GM23338 (cell line): ENCODE measurements at regions not wholly inside any gene's neighbourhood (a gene's known extent, or its start where the extent isn't known, plus 50 kb on each side); places are given as distances from the start of the nearest gene placed in this dataset.

Experiments
- ATAC-seq: fragments of 200-7000 bp; cut with Tn5 transposase; 3 replicates; pipeline ENCODE4 v1.9.1; 2020
- DNase-seq: peaks from one replicate; pipeline ENCODE4 v3.0.0-alpha.2; 2015; ENCODE audit warnings: low spot score
- H2AFZ ChIP-seq: fragments of 200-600 bp; sonication (generic); 2 replicates; pipeline ENCODE4 v1.8.0; 2016; ENCODE audit warnings: antibody characterized with exemption, mild to moderate bottlenecking, moderate library complexity
- H3F3A ChIP-seq: fragments of 200-600 bp; sonication (generic); replicated peaks from 2 replicates; pipeline ENCODE4 v1.8.0; 2017; ENCODE audit warnings: antibody characterized with exemption, mixed run types, low read depth
- H3K27ac ChIP-seq: fragments of 200-600 bp; sonication (generic); 2 replicates; pipeline ENCODE4 v1.6.1; 2016; ENCODE audit warnings: low read depth
- H3K27me3 ChIP-seq: fragments of 200-600 bp; sonication (generic); 2 replicates; pipeline ENCODE4 v1.8.0; 2016; ENCODE audit warnings: mild to moderate bottlenecking, mixed run types, moderate library complexity; ENCODE audit not compliant: insufficient read depth
- H3K36me3 ChIP-seq: fragments of 200-600 bp; sonication (generic); 2 replicates; pipeline ENCODE4 v1.8.0; 2016; ENCODE audit warnings: mild to moderate bottlenecking; ENCODE audit not compliant: insufficient read depth
- H3K4me1 ChIP-seq: fragments of 200-600 bp; sonication (generic); 2 replicates; pipeline ENCODE4 v1.8.0; 2016; ENCODE audit warnings: mild to moderate bottlenecking, moderate library complexity; ENCODE audit not compliant: insufficient read depth
- H3K4me2 ChIP-seq: fragments of 200-600 bp; sonication (generic); 2 replicates; pipeline ENCODE4 v1.7.1; 2017; ENCODE audit warnings: mixed run types
- H3K4me3 ChIP-seq: fragments of 200-600 bp; sonication (generic); 2 replicates; pipeline ENCODE4 v1.6.1; 2016; ENCODE audit warnings: mixed run types
- H3K79me2 ChIP-seq: fragments of 200-600 bp; sonication (generic); replicated peaks from 2 replicates; pipeline ENCODE4 v1.8.0; 2017; ENCODE audit warnings: mild to moderate bottlenecking; ENCODE audit not compliant: insufficient read depth
- H3K9me2 ChIP-seq: fragments of 200-600 bp; sonication (generic); 2 replicates; pipeline ENCODE4 v1.8.0; 2017; ENCODE audit not compliant: insufficient read depth
- H4K20me1 ChIP-seq: fragments of 200-600 bp; sonication (generic); replicated peaks from 2 replicates; pipeline ENCODE4 v1.8.0; 2017; ENCODE audit warnings: mild to moderate bottlenecking; ENCODE audit not compliant: insufficient read depth
- H3K27ac Mint-ChIP-seq: 2 replicates; pipeline ENCODE4 v1.8.0; 2020; ENCODE audit warnings: inconsistent platforms, mild to moderate bottlenecking, moderate library complexity, mixed read lengths
- H3K27me3 Mint-ChIP-seq: 3 replicates; pipeline ENCODE4 v1.8.0; 2022; ENCODE audit warnings: low read depth, mild to moderate bottlenecking, moderate library complexity, mixed read lengths, inconsistent platforms; ENCODE audit not compliant: insufficient read depth, poor library complexity
- H3K36me3 Mint-ChIP-seq: 3 replicates; pipeline ENCODE4 v1.8.0; 2021; ENCODE audit warnings: low read depth, mild to moderate bottlenecking, inconsistent platforms, moderate library complexity, mixed read lengths
- H3K4me1 Mint-ChIP-seq: 3 replicates; pipeline ENCODE4 v1.8.0; 2020; ENCODE audit warnings: mild to moderate bottlenecking, inconsistent platforms, mixed read lengths
- H3K4me3 Mint-ChIP-seq: 3 replicates; pipeline ENCODE4 v1.8.0; 2021; ENCODE audit warnings: moderate library complexity, mild to moderate bottlenecking, inconsistent platforms, mixed read lengths
- H3K9me3 Mint-ChIP-seq: 3 replicates; pipeline ENCODE4 v1.8.0; 2020; ENCODE audit warnings: moderate library complexity, mild to moderate bottlenecking, inconsistent platforms, mixed read lengths
- CREB1 ChIP-seq: fragments of 250-450 bp; sonication (Bioruptor Pico); IDR thresholded peaks from 2 replicates; pipeline ENCODE4 v1.5.0; 2020; ENCODE audit warnings: low read depth, mild to moderate bottlenecking, moderate library complexity
- EZH2 ChIP-seq: fragments of 200-600 bp; sonication (generic); IDR thresholded peaks from one replicate; pipeline ENCODE4 v1.8.0; 2017; ENCODE audit warnings: antibody characterized with exemption, mild to moderate bottlenecking, low read depth; ENCODE audit not compliant: unreplicated experiment
- EZH2phosphoT487 ChIP-seq: fragments of 200-600 bp; sonication (generic); IDR thresholded peaks from one replicate; pipeline ENCODE4 v1.8.1; 2018; ENCODE audit warnings: antibody characterized with exemption; ENCODE audit not compliant: unreplicated experiment
- JUNB ChIP-seq: IDR thresholded peaks from one replicate; pipeline ENCODE4 v1.6.1; 2016; ENCODE audit warnings: antibody characterized with exemption; ENCODE audit not compliant: unreplicated experiment
- NANOG ChIP-seq: IDR thresholded peaks from 2 replicates; pipeline ENCODE4 v1.6.1; 2016; ENCODE audit warnings: antibody characterized with exemption, borderline replicate concordance
- POLR2AphosphoS5 ChIP-seq: IDR thresholded peaks from 2 replicates; pipeline ENCODE4 v1.6.1; 2016; ENCODE audit warnings: antibody characterized with exemption, low read depth
- ZNF114 ChIP-seq: fragments of 250-450 bp; sonication (Bioruptor Pico); IDR thresholded peaks from 2 replicates; pipeline ENCODE4 v1.5.0; 2020; ENCODE audit warnings: mild to moderate bottlenecking, moderate library complexity
- ZNF331 ChIP-seq: fragments of 250-450 bp; sonication (Bioruptor Pico); IDR thresholded peaks from 2 replicates; pipeline ENCODE4 v1.5.0; 2020; ENCODE audit warnings: low read depth, mild to moderate bottlenecking, moderate library complexity
- TF ChIP-seq, protein P1 (sequence below): fragments of 250-450 bp; sonication (Bioruptor Pico); IDR thresholded peaks from 2 replicates; pipeline ENCODE4 v1.5.0; 2020; ENCODE audit warnings: mild to moderate bottlenecking, moderate library complexity
- TF ChIP-seq, protein P2 (sequence below), 2 experiments: fragments of 200-600 bp in 1 of 2; sonication (generic) in 1 of 2; conservative IDR thresholded peaks; 2 replicates each; pipeline versions ENCODE4 v1.5.1 to v1.6.1; 2016 to 2017; ENCODE audit warnings: antibody characterized with exemption in 2 of 2, low read depth in 2 of 2, mild to moderate bottlenecking in 2 of 2, moderate library complexity in 1 of 2
- TF ChIP-seq, protein P3 (sequence below): IDR thresholded peaks from one replicate; pipeline ENCODE4 v1.6.1; 2018; ENCODE audit warnings: antibody characterized with exemption; ENCODE audit not compliant: unreplicated experiment
- TF ChIP-seq, protein P4 (sequence below): IDR thresholded peaks from 2 replicates; pipeline ENCODE4 v1.6.1; 2016; ENCODE audit warnings: antibody characterized with exemption

DNA sequence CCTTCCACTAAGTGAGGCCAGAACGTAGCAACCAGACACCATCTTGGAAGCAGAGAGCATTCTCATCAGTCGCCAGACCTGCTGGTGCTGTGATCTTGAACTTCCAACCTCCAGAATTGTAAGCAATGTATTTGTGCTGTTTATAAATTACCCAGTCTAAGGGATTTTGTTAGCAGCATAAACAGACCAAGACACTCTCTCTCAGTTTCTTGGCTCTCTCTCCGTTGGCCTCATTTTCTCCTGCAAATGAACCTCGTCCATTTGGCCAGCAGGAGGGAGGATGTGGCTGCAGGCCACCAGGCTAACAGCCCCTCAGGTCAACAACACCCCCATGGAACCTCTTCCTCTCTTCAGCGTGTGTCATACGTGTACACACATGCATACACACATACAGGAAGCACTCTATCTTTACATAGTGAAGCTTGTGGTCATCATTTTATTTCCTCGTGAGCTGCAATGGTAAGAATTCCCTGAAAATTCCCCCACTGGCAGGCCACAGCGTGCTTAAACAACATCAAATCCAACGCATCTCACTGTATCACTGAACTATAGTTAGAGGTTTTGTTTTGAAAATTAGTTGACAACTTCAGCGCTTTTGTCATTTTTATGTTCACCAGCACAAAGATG, 62.8 kb upstream of the PPP1R26 start (continued):
- TF ChIP-seq, protein P1, sequence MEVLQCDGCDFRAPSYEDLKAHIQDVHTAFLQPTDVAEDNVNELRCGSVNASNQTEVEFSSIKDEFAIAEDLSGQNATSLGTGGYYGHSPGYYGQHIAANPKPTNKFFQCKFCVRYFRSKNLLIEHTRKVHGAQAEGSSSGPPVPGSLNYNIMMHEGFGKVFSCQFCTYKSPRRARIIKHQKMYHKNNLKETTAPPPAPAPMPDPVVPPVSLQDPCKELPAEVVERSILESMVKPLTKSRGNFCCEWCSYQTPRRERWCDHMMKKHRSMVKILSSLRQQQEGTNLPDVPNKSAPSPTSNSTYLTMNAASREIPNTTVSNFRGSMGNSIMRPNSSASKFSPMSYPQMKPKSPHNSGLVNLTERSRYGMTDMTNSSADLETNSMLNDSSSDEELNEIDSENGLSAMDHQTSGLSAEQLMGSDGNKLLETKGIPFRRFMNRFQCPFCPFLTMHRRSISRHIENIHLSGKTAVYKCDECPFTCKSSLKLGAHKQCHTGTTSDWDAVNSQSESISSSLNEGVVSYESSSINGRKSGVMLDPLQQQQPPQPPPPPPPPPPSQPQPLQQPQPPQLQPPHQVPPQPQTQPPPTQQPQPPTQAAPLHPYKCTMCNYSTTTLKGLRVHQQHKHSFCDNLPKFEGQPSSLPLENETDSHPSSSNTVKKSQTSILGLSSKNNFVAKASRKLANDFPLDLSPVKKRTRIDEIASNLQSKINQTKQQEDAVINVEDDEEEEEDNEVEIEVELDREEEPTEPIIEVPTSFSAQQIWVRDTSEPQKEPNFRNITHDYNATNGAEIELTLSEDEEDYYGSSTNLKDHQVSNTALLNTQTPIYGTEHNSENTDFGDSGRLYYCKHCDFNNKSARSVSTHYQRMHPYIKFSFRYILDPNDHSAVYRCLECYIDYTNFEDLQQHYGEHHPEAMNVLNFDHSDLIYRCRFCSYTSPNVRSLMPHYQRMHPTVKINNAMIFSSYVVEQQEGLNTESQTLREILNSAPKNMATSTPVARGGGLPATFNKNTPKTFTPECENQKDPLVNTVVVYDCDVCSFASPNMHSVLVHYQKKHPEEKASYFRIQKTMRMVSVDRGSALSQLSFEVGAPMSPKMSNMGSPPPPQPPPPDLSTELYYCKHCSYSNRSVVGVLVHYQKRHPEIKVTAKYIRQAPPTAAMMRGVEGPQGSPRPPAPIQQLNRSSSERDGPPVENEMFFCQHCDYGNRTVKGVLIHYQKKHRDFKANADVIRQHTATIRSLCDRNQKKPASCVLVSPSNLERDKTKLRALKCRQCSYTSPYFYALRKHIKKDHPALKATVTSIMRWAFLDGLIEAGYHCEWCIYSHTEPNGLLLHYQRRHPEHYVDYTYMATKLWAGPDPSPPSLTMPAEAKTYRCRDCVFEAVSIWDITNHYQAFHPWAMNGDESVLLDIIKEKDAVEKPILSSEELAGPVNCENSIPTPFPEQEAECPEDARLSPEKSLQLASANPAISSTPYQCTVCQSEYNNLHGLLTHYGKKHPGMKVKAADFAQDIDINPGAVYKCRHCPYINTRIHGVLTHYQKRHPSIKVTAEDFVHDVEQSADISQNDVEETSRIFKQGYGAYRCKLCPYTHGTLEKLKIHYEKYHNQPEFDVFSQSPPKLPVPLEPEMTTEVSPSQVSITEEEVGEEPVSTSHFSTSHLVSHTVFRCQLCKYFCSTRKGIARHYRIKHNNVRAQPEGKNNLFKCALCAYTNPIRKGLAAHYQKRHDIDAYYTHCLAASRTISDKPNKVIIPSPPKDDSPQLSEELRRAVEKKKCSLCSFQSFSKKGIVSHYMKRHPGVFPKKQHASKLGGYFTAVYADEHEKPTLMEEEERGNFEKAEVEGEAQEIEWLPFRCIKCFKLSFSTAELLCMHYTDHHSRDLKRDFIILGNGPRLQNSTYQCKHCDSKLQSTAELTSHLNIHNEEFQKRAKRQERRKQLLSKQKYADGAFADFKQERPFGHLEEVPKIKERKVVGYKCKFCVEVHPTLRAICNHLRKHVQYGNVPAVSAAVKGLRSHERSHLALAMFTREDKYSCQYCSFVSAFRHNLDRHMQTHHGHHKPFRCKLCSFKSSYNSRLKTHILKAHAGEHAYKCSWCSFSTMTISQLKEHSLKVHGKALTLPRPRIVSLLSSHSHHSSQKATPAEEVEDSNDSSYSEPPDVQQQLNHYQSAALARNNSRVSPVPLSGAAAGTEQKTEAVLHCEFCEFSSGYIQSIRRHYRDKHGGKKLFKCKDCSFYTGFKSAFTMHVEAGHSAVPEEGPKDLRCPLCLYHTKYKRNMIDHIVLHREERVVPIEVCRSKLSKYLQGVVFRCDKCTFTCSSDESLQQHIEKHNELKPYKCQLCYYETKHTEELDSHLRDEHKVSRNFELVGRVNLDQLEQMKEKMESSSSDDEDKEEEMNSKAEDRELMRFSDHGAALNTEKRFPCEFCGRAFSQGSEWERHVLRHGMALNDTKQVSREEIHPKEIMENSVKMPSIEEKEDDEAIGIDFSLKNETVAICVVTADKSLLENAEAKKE (CRISPR knock-in tag) = no peak

DNA sequence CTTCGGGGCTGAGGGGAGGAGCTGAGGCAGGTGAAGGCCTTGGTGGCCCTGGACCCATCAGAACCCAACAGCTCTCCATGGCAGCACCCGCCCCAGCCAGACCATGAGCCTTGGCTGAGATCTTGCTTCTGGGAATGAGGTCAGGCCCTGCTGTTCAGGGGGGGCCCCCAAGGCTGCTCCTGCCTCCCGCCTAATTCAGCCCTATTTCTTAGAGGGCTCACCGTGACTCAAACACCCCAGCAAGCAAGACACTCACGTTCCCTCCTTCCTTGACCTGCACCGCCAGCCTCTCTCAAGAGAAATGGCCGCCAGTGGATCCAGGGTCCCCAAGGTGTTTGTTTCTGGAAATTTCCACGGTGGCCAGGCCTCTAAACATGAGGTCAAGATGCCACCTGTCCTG, 61.4 kb upstream of the PPP1R26 start:
- Histone ChIP-seq H2AFZ (no peak overlapping the region), H3K27ac (no peak overlapping the region), H3K36me3 (no peaks in the 10 kb centered on the region), H4K20me1 (no peaks in the 10 kb centered on the region), H3K4me1 (peaks cover 4% of the 10 kb centered on the region; the same call in 1 of the 2 replicates), H3K27me3 (no peaks in the 10 kb centered on the region), H3F3A (no peaks in the 10 kb centered on the region), H3K4me3 (no peak overlapping the region), H3K79me2 (no peaks in the 10 kb centered on the region), H3K4me2 (no peak overlapping the region), H3K9me2 (peaks cover 3% of the 10 kb centered on the region; the same call in 1 of the 2 replicates)
- Mint-ChIP-seq H3K4me3 (no peak overlapping the region), H3K27me3 (peaks cover 8% of the 10 kb centered on the region), H3K4me1 (peaks cover 15% of the 10 kb centered on the region), H3K9me3 (no peaks in the 10 kb centered on the region), H3K36me3 (no peaks in the 10 kb centered on the region), H3K27ac (no peak overlapping the region)
- no peak for DNase-seq
- ATAC-seq = no peak
- TF ChIP-seq EZH2phosphoT487 (no peak), POLR2AphosphoS5 (no peak), JUNB (no peak), CREB1 (CRISPR knock-in tag) (no peak), NANOG (no peak), ZNF114 (CRISPR knock-in tag) (no peak), EZH2 (no peak), ZNF331 (CRISPR knock-in tag) (no peak)
- TF ChIP-seq, protein P2, sequence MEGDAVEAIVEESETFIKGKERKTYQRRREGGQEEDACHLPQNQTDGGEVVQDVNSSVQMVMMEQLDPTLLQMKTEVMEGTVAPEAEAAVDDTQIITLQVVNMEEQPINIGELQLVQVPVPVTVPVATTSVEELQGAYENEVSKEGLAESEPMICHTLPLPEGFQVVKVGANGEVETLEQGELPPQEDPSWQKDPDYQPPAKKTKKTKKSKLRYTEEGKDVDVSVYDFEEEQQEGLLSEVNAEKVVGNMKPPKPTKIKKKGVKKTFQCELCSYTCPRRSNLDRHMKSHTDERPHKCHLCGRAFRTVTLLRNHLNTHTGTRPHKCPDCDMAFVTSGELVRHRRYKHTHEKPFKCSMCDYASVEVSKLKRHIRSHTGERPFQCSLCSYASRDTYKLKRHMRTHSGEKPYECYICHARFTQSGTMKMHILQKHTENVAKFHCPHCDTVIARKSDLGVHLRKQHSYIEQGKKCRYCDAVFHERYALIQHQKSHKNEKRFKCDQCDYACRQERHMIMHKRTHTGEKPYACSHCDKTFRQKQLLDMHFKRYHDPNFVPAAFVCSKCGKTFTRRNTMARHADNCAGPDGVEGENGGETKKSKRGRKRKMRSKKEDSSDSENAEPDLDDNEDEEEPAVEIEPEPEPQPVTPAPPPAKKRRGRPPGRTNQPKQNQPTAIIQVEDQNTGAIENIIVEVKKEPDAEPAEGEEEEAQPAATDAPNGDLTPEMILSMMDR (conservative IDR thresholded peaks at IDR 0.05; ENCODE audit: low read depth in 2 of 2) = no peak
- TF ChIP-seq, protein P3, sequence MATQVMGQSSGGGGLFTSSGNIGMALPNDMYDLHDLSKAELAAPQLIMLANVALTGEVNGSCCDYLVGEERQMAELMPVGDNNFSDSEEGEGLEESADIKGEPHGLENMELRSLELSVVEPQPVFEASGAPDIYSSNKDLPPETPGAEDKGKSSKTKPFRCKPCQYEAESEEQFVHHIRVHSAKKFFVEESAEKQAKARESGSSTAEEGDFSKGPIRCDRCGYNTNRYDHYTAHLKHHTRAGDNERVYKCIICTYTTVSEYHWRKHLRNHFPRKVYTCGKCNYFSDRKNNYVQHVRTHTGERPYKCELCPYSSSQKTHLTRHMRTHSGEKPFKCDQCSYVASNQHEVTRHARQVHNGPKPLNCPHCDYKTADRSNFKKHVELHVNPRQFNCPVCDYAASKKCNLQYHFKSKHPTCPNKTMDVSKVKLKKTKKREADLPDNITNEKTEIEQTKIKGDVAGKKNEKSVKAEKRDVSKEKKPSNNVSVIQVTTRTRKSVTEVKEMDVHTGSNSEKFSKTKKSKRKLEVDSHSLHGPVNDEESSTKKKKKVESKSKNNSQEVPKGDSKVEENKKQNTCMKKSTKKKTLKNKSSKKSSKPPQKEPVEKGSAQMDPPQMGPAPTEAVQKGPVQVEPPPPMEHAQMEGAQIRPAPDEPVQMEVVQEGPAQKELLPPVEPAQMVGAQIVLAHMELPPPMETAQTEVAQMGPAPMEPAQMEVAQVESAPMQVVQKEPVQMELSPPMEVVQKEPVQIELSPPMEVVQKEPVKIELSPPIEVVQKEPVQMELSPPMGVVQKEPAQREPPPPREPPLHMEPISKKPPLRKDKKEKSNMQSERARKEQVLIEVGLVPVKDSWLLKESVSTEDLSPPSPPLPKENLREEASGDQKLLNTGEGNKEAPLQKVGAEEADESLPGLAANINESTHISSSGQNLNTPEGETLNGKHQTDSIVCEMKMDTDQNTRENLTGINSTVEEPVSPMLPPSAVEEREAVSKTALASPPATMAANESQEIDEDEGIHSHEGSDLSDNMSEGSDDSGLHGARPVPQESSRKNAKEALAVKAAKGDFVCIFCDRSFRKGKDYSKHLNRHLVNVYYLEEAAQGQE = no peak
- TF ChIP-seq, protein P4, sequence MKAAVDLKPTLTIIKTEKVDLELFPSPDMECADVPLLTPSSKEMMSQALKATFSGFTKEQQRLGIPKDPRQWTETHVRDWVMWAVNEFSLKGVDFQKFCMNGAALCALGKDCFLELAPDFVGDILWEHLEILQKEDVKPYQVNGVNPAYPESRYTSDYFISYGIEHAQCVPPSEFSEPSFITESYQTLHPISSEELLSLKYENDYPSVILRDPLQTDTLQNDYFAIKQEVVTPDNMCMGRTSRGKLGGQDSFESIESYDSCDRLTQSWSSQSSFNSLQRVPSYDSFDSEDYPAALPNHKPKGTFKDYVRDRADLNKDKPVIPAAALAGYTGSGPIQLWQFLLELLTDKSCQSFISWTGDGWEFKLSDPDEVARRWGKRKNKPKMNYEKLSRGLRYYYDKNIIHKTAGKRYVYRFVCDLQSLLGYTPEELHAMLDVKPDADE = no peak
